Activated CD4-positive, alpha-beta T cell treated with anti-CD3 and anti-CD28 coated beads for 36 hours (primary cell): ENCODE measurements at regions not wholly inside any gene's neighbourhood (a gene's known extent, or its start where the extent isn't known, plus 50 kb on each side); places are given as distances from the start of the nearest gene placed in this dataset.
A peak's percentile ranks its signal among the peaks of the same experiment; 100 is the strongest.

ENCODE experiments used
- ATAC-seq: fragments of 200-7000 bp; cut with Tn5 transposase; one replicate; pipeline ENCODE4 v1.10.0; 2021; ENCODE audit warnings: mild to moderate bottlenecking, moderate library complexity
- CTCF ChIA-PET: fragments of 350-600 bp; sonication (Branson Sonifier 250); formaldehyde crosslinking; loops from one replicate; lab custom pipeline; 2021; ENCODE audit warnings: antibody characterized with exemption; lab: Charles Lee
- POLR2A ChIA-PET: fragments of 350-600 bp; sonication (Branson Sonifier 250); formaldehyde crosslinking; loops from one replicate; lab custom pipeline; 2021; ENCODE audit warnings: antibody characterized with exemption, inconsistent platforms; lab: Charles Lee
- DNase-seq: peaks from one replicate; pipeline ENCODE4 v3.0.0-alpha.2; 2020
- H3K27ac Mint-ChIP-seq: one replicate; pipeline ENCODE4 v1.8.0; 2021; ENCODE audit warnings: mixed read lengths
- H3K27me3 Mint-ChIP-seq: one replicate; pipeline ENCODE4 v1.8.0; 2021; ENCODE audit warnings: mixed read lengths
- H3K36me3 Mint-ChIP-seq: one replicate; pipeline ENCODE4 v1.8.0; 2021; ENCODE audit warnings: low read depth, mixed read lengths
- H3K4me1 Mint-ChIP-seq: one replicate; pipeline ENCODE4 v1.8.0; 2021; ENCODE audit warnings: mixed read lengths
- H3K4me3 Mint-ChIP-seq: one replicate; pipeline ENCODE4 v1.8.0; 2021; ENCODE audit warnings: mild to moderate bottlenecking, moderate library complexity, mixed read lengths
- H3K9me3 Mint-ChIP-seq: one replicate; pipeline ENCODE4 v1.8.0; 2021; ENCODE audit warnings: low read depth, mixed read lengths
- intact Hi-C, 2 experiments: fragments of 100-400 bp; cut with DNase I in 1 of 2; cut with micrococcal nuclease in 1 of 2; formaldehyde crosslinking; loops; one replicate each; pipeline versions ENCODE4 v1.14.2 to v1.15.1; 2022 to 2024; cut with DNase I, micrococcal nuclease

DNA sequence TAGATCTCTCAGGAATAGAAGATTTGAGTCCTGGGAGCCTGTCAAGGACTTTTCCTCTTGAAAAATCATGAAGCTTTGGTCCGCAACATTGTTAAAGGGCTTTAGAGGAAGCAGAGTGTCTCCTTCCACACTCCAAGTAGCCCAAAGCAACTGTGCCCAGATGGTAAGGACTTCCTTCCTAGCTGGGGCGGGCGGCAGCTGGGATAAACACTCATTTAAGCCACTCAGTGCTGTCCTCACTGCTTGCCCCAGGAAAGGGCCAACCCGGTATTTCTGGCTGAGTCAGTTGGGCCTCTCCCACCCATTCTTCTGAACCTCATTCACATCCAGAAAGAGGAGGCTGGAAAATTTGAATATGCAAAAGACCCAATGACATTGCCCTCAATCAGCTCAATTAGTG is 144.3 kb downstream of the CHIC2 start:
- ChIA-PET CTCF (interaction anchor here (0.8 to 2.7 kb wide), 5 partner anchors 10 to 313 kb away, joined by 4 to 12 read pairs (median 5); no protein-coding TSS in a partner anchor), POLR2A (no interaction called here)
- Mint-ChIP-seq H3K27me3 (peaks cover 5% of the 10 kb centered on the region), H3K27ac (no peak overlapping the region), H3K4me1 (no peaks in the 10 kb centered on the region), H3K4me3 (no peak overlapping the region), H3K36me3 (no peaks in the 10 kb centered on the region), H3K9me3 (no peaks in the 10 kb centered on the region)
- ATAC-seq: peak; percentile 47
- DNase-seq: no peak
- intact Hi-C loops: loop anchor here in 1 of 2 experiments (10.0 kb wide), 1 partner anchor 175 kb away; no protein-coding TSS in a partner anchor

DNA sequence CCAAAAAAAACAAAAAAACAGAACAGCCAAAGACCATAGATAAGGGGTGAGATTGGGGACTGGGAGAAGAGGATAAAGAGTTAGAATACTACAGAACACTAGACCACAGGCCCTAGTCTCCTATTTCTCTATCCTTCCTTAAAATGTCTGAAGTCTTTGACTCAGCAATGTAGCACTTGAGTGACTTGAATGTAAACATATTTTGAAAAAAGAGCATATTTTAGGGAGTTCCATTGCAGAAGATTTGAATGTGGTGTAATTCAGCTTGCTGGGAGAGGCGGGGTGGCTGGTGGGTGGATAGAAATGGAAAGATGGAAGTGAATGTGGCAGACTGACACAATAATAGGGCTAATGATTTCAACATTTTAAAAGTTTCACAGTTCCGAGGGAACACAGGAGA is 144.9 kb downstream of the CHIC2 start:
- Mint-ChIP-seq H3K27ac (no peak overlapping the region), H3K27me3 (peaks cover 5% of the 10 kb centered on the region), H3K36me3 (no peaks in the 10 kb centered on the region), H3K9me3 (no peaks in the 10 kb centered on the region), H3K4me1 (no peaks in the 10 kb centered on the region), H3K4me3 (no peak overlapping the region)
- ATAC-seq: no peak
- POLR2A ChIA-PET: no interaction called here
- no peak for DNase-seq
- intact Hi-C loops: no loop called here
- CTCF ChIA-PET: interaction anchor here (0.8 to 2.7 kb wide), 5 partner anchors 11 to 314 kb away, joined by 4 to 12 read pairs (median 5); no protein-coding TSS in a partner anchor

DNA sequence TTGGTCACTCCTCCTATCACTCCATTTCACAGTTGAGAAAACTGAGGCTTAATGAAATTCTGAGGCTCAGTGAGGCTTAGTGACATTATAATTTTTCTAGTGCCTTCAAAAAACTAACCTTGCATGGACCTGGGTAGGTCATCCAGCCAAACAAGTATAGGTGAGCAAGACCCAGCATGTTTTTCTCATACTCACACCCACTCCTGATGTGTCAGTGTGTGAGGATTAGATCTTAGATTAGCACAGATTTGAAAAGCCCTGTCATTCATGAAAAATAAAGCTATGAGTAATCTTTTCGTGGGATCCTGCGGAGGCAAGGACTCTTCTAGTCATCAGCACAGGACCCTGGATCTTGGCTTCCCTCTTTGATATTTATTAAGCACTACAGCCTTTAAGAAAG is 146.7 kb downstream of the CHIC2 start:
- ChIA-PET CTCF (no interaction called here), POLR2A (no interaction called here)
- Mint-ChIP-seq H3K4me3 (no peak overlapping the region), H3K36me3 (no peaks in the 10 kb centered on the region), H3K27me3 (peaks cover 5% of the 10 kb centered on the region), H3K27ac (no peak overlapping the region), H3K4me1 (no peaks in the 10 kb centered on the region), H3K9me3 (no peaks in the 10 kb centered on the region)
- intact Hi-C loops: no loop called here
- ATAC-seq (peak; percentile 64), DNase-seq (no peak)

DNA sequence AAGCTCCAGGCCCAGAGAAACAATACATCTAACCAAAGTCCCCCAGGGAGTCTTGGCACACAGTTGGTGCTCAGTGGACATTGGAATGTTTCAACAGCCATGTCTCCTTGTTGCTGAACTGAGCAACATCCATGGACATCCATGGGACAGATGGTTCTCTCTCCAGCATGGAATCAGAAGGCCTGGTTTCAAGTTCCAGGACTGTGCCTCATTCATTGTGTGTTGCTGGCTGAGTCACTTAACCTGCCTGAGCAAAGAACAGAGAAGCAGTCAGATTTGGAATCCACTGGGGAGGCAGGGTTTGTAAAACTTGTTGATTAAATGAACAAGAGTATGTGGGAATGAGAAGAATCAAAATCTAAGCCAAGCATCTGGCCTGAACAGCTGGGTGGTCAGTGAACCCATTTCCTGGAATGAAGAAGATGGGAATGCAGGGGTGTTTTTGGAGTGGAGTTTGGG is 147.9 kb downstream of the CHIC2 start:
- no peak overlapping the region for H3K4me3 Mint-ChIP-seq
- peaks cover 5% of the 10 kb centered on the region for H3K27me3 Mint-ChIP-seq
- ChIA-PET POLR2A (interaction anchor here (0.7 kb wide), 1 partner anchor 182 kb away, joined by 3 read pairs; no protein-coding TSS in a partner anchor), CTCF (interaction anchor here (0.6 to 2.3 kb wide), 3 partner anchors 10 to 317 kb away, joined by 3 to 19 read pairs (median 3); no protein-coding TSS in a partner anchor)
- H3K36me3 Mint-ChIP-seq: no peaks in the 10 kb centered on the region
- intact Hi-C loops: no loop called here
- ATAC-seq (no peak), DNase-seq (no peak)
- no peaks in the 10 kb centered on the region for H3K9me3 Mint-ChIP-seq
- no peaks in the 10 kb centered on the region for H3K4me1 Mint-ChIP-seq
- no peak overlapping the region for H3K27ac Mint-ChIP-seq

DNA sequence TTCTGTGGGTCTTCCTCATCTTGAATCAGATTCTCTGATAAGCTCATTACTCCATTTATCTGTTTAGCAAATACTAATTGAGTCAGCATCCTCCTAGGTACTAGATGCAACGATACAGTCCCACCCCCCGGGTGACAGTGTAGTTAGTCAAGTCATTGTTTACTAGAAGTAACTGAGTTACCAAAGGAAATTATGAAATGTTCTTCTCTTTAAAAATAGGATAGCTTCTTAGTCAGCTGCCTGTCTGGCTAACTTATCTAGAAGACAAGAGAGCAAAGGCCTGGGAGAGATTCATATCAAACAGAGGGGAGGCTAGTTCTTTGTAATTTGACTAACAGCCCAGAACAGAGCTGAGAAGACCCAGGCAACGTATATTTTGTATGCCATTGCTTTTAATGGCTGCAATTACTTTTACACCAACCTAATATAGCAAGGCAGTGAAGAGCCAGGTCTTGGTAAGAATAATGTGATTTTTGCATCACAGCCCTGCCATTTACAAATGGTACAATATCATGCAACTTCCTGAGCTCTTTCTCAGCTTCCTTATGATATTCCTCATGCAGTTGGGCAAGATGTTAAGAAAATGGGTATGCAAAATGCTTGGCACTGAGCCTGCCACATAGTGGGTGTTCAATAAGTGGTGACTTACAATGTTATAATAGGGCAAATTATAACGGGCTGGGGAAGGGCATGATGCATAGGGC is 149.9 kb downstream of the CHIC2 start:
- Mint-ChIP-seq H3K4me1 (no peaks in the 10 kb centered on the region), H3K9me3 (no peaks in the 10 kb centered on the region), H3K27me3 (peaks cover 11% of the 10 kb centered on the region)

DNA sequence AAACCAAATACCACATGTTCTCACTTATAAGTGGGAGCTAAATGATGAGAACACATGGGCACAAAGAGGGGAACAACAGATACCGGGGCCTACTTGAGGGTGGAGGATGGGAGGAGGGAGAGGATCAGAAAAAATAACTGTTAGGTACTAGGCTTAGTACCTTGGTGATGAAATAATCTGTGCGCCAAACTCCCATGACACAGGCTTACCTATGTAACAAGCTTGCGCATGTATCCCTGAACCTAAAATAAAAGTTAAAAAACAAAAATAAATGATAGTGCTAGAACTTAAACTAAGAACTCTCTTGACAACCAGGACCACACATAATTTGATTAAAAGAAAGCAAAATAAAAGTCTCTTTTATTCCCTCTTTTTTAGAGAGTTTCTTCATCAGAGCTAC is 150.6 kb downstream of the CHIC2 start:
- H3K27ac Mint-ChIP-seq: no peak overlapping the region
- H3K9me3 Mint-ChIP-seq: no peaks in the 10 kb centered on the region
- H3K36me3 Mint-ChIP-seq: no peaks in the 10 kb centered on the region
- no peak overlapping the region for H3K4me3 Mint-ChIP-seq
- ChIA-PET CTCF (interaction anchor here (0.6 to 7.9 kb wide), 6 partner anchors 16 to 1878 kb away, joined by 3 to 58 read pairs (median 4); no protein-coding TSS in a partner anchor), POLR2A (no interaction called here)
- peaks cover 4% of the 10 kb centered on the region for H3K4me1 Mint-ChIP-seq
- ATAC-seq (no peak), DNase-seq (no peak)
- intact Hi-C loops: no loop called here
- peaks cover 11% of the 10 kb centered on the region for H3K27me3 Mint-ChIP-seq

More for the DNA sequence above, 149.9 kb downstream of the CHIC2 start:
- ATAC-seq (peak; percentile 66), DNase-seq (peak; percentile 36)
- ChIA-PET CTCF (interaction anchor here (0.6 to 2.3 kb wide), 7 partner anchors 11 to 1879 kb away, joined by 3 to 19 read pairs (median 3); no protein-coding TSS in a partner anchor), POLR2A (no interaction called here)
- no peaks in the 10 kb centered on the region for H3K36me3 Mint-ChIP-seq
- no peak overlapping the region for H3K4me3 Mint-ChIP-seq
- H3K27ac Mint-ChIP-seq: no peak overlapping the region
- intact Hi-C loops: no loop called here

DNA sequence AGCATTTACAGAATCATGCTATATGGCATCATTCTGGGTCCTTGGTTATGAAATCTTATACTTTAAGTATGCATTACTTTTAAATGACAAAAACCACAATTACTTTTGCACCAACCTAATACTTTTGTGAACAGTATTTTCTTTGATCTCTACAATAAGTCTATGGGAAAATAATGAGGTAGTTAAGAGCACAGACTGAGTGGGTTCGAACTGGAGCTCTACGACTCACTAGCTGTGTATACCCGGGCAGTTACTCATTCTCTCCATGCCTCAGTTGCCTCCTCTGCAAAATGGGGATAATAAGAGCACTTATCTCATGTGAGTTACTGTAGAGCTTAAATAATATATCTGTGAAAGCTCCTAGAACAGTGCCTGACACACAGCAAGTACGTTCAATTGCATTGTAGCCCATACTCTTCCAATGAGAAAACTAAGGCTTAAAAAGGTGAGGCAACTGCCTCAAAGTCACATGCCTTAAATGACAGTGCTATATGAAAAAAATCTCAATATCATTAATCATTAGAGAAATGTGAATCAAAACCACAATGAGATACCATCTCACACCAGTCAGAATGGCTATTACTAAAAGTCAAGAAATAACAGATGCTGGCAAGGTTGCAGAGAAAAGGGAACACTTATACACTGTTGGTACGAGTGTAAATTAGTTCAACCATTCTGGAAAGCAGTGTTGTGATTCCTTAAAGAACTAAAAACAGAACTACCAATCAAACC is 151.5 kb downstream of the CHIC2 start:
- Mint-ChIP-seq H3K27ac (no peak overlapping the region), H3K4me3 (no peak overlapping the region), H3K9me3 (no peaks in the 10 kb centered on the region), H3K36me3 (no peaks in the 10 kb centered on the region), H3K27me3 (peaks cover 19% of the 10 kb centered on the region), H3K4me1 (peaks cover 9% of the 10 kb centered on the region)
- CTCF ChIA-PET: interaction anchor here (1.0 to 7.9 kb wide), 2 partner anchors 272 to 321 kb away, joined by 3 to 58 read pairs; no protein-coding TSS in a partner anchor
- intact Hi-C loops: no loop called here
- no peak for ATAC-seq
- DNase-seq: no peak
- POLR2A ChIA-PET: no interaction called here

DNA sequence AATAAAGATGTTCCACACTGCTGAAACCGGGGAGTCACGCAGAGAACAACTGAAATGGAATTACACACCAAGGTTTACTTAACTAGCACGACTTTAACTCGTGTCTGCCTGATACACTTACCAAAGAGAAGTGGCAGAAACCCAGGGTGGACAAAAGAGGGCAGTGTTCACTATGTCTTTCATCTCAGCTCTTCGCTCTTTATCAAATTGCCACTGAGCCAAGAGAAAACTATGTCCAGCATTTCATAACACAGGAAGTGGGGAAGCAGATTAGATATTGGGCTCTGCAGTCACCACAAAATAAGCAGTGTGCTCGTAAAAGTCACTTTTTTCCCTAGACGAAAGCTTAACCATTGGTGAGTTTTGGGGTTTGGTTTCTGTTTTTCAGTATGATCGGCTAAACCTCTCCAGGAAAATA is 155.7 kb downstream of the CHIC2 start:
- POLR2A ChIA-PET: no interaction called here
- ATAC-seq: peak; percentile 60
- peaks cover 45% of the 10 kb centered on the region for H3K27me3 Mint-ChIP-seq

DNA sequence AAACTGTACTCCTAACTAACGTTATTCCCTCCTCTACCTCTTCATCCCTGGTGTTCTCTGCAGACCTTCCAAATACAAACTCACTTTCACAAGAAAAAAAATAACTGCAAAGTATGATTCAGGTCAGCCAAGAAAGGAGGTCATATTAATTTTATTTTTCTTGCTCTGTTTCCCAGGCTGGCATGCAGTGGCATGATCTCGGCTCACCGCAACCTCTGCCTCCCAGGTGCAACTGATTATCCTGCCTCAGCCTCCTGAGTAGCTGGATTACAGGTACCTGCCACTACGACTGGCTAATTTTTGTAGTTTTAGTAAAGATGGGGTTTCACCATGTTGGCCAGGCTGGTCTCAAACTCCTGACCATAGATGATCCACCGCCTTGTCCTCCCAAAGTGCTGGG is 156.6 kb downstream of the CHIC2 start:
- peaks cover 46% of the 10 kb centered on the region for H3K27me3 Mint-ChIP-seq
- no peak for DNase-seq
- peaks cover 13% of the 10 kb centered on the region for H3K4me1 Mint-ChIP-seq
- H3K27ac Mint-ChIP-seq: no peak overlapping the region
- ChIA-PET CTCF (interaction anchor here (0.5 to 7.9 kb wide), 7 partner anchors 10 to 1047 kb away, joined by 3 to 58 read pairs (median 5); no protein-coding TSS in a partner anchor), POLR2A (no interaction called here)
- H3K9me3 Mint-ChIP-seq: no peaks in the 10 kb centered on the region
- H3K4me3 Mint-ChIP-seq: no peak overlapping the region
- H3K36me3 Mint-ChIP-seq: no peaks in the 10 kb centered on the region
- intact Hi-C loops: loop anchor here (1.0 to 10.0 kb wide), 6 partner anchors 310 to 893 kb away; no protein-coding TSS in a partner anchor
- ATAC-seq: no peak

More for the DNA sequence above, 155.7 kb downstream of the CHIC2 start:
- no peak for DNase-seq
- H3K36me3 Mint-ChIP-seq: no peaks in the 10 kb centered on the region
- CTCF ChIA-PET: interaction anchor here (0.8 to 7.9 kb wide), 12 partner anchors 11 to 325 kb away, joined by 3 to 58 read pairs (median 4); no protein-coding TSS in a partner anchor
- intact Hi-C loops: loop anchor here (1.0 to 10.0 kb wide), 5 partner anchors 309 to 894 kb away; no protein-coding TSS in a partner anchor
- no peaks in the 10 kb centered on the region for H3K9me3 Mint-ChIP-seq
- no peak overlapping the region for H3K4me3 Mint-ChIP-seq
- peaks cover 13% of the 10 kb centered on the region for H3K4me1 Mint-ChIP-seq
- H3K27ac Mint-ChIP-seq: no peak overlapping the region

DNA sequence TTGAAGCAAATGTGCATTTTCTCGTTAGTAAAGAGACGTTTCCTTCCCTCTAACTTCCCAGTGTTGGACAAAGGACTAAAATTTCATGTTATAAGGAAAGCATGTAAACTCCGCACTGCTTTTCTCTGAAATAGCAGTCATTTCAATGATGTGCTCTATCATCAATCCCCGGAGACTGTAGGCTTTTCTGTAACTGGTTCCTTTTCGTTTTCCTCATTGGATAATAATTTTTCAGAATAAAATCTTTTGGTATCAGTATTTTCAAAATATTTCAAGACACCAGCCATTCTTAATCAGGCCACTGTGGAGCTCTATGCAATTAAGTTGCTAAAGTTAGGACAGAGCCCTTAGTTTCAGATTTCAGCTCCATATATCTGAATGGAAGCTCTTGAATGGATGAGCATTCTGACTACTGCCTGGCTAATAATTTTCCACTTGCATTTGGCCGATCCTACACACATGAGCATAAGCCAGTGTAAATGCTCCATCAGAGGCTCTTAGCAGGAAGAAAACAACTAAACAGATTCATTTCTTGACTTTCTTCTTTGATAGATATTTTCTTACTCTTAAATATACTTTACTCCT is 157.7 kb downstream of the CHIC2 start:
- ATAC-seq: no peak
- Mint-ChIP-seq H3K27ac (no peak overlapping the region), H3K4me1 (peaks cover 13% of the 10 kb centered on the region), H3K4me3 (no peak overlapping the region), H3K36me3 (no peaks in the 10 kb centered on the region), H3K27me3 (peaks cover 46% of the 10 kb centered on the region), H3K9me3 (no peaks in the 10 kb centered on the region)
- ChIA-PET CTCF (interaction anchor here (0.7 to 7.9 kb wide), 3 partner anchors 10 to 327 kb away, joined by 3 to 58 read pairs (median 5); no protein-coding TSS in a partner anchor), POLR2A (no interaction called here)
- intact Hi-C loops: loop anchor here (2.0 to 10.0 kb wide), 3 partner anchors 320 to 892 kb away; no protein-coding TSS in a partner anchor
- DNase-seq: no peak
